NCI-H446 treated with DMSO at 0.1 percent for 48 hours (cell line): ENCODE measurements at regions not wholly inside any gene's neighbourhood (a gene's known extent, or its start where the extent isn't known, plus 50 kb on each side); places are given as distances from the start of the nearest gene placed in this dataset.

ENCODE experiments used
- DNase-seq: peaks from one replicate; lab custom pipeline; 2025; lab: John Stamatoyannopoulos, UW

GRCh38 chr6:81818901-81819361 lies 66.5 kb upstream of the TENT5A start:
- DNase-seq: no peak

- no peak for DNase-seq
Measured at GRCh38 chr6:81816380-81816779, 63.9 kb upstream of the TENT5A start.

- DNase-seq: no peak
Measured at GRCh38 chr6:81814370-81815076, 62.0 kb upstream of the TENT5A start.

GRCh38 chr6:81813305-81813704 lies 60.8 kb upstream of the TENT5A start:
- DNase-seq: no peak

GRCh38 chr6:81812401-81812800 lies 59.9 kb upstream of the TENT5A start:
- DNase-seq: no peak

GRCh38 chr6:81808851-81809570 lies 56.5 kb upstream of the TENT5A start:
- DNase-seq: no peak

- no peak for DNase-seq
Measured at GRCh38 chr6:81806793-81807565, 54.5 kb upstream of the TENT5A start.

- no peak for DNase-seq
Measured at GRCh38 chr6:81802356-81802755, 49.9 kb upstream of the TENT5A start.
